Smooth muscle cell (in vitro differentiated cells): ENCODE measurements at regions not wholly inside any gene's neighbourhood (a gene's known extent, or its start where the extent isn't known, plus 50 kb on each side); places are given as distances from the start of the nearest gene placed in this dataset.
"Not testable (repeated sequence)": the region's sequence is repeated elsewhere in the genome, so short reads cannot be mapped to it uniquely, and the experiment has no call there.

Experiments
- DNase-seq: peaks from one replicate; lab custom pipeline; 2025; ENCODE audit not compliant: unreplicated experiment; lab: John Stamatoyannopoulos, UW
- H2AFZ ChIP-seq: fragments of 200-600 bp; sonication (generic); 2 replicates; pipeline ENCODE4 v1.6.0; 2016; ENCODE audit warnings: antibody characterized with exemption, low read depth, mild to moderate bottlenecking
- H3F3A ChIP-seq: fragments of 200-600 bp; sonication (generic); 2 replicates; pipeline ENCODE4 v1.6.0; 2017; ENCODE audit warnings: antibody characterized with exemption, low read depth
- H3K27ac ChIP-seq: fragments of 200-600 bp; sonication (generic); 2 replicates; pipeline ENCODE4 v1.5.1; 2016; ENCODE audit warnings: low read depth, mild to moderate bottlenecking
- H3K27me3 ChIP-seq: fragments of 200-600 bp; sonication (generic); 2 replicates; pipeline ENCODE4 v1.6.1; 2016; ENCODE audit warnings: low read depth, mild to moderate bottlenecking
- H3K36me3 ChIP-seq: fragments of 200-600 bp; sonication (generic); 2 replicates; pipeline ENCODE4 v1.5.1; 2016; ENCODE audit warnings: low read depth
- H3K4me1 ChIP-seq: fragments of 200-600 bp; sonication (generic); 2 replicates; pipeline ENCODE4 v1.5.1; 2016; ENCODE audit warnings: low read depth
- H3K4me2 ChIP-seq: fragments of 200-600 bp; sonication (generic); 2 replicates; pipeline ENCODE4 v1.6.0; 2016; ENCODE audit warnings: mild to moderate bottlenecking
- H3K4me3 ChIP-seq: fragments of 200-600 bp; sonication (generic); 2 replicates; pipeline ENCODE4 v1.5.1; 2016; ENCODE audit warnings: mild to moderate bottlenecking
- H3K79me2 ChIP-seq: fragments of 200-600 bp; sonication (generic); 2 replicates; pipeline ENCODE4 v1.6.0; 2016; ENCODE audit warnings: low read depth, mild to moderate bottlenecking
- H3K9ac ChIP-seq: fragments of 200-600 bp; sonication (generic); 2 replicates; pipeline ENCODE4 v1.6.0; 2016; ENCODE audit warnings: low read depth
- H3K9me3 ChIP-seq: fragments of 200-600 bp; sonication (generic); replicated peaks from 2 replicates; pipeline ENCODE4 v1.5.1; 2016; ENCODE audit warnings: low read depth
- H4K20me1 ChIP-seq: fragments of 200-600 bp; sonication (generic); 2 replicates; pipeline ENCODE4 v1.6.0; 2016; ENCODE audit warnings: low read depth
- CTCF ChIP-seq: fragments of 200-600 bp; sonication (generic); IDR thresholded peaks from 2 replicates; pipeline ENCODE4 v1.5.1; 2017; ENCODE audit warnings: borderline replicate concordance, mild to moderate bottlenecking, antibody characterized with exemption; ENCODE audit not compliant: insufficient read depth, poor library complexity, severe bottlenecking
- WGBS: methylation state at CpG from one replicate; pipeline ENCODE4 v1.1.7; 2016; ENCODE audit warnings: low lambda C conversion rate; 5-methylcytosine and 5-hydroxymethylcytosine counted together

- H3K79me2 ChIP-seq, result no peaks in the 10 kb centered on the region
Measured at GRCh38 chr6:25157183-25157582, 122.0 kb upstream of the CARMIL1 start.

GRCh38 chr6:25157842-25158241 is 121.3 kb upstream of the CARMIL1 start:
- no peaks in the 10 kb centered on the region for H3K4me1 ChIP-seq
- H3K4me2 ChIP-seq, result no peak overlapping the region
- no peaks in the 10 kb centered on the region for H4K20me1 ChIP-seq
- H3K36me3 ChIP-seq, result no peaks in the 10 kb centered on the region
- H3F3A ChIP-seq, result no peaks in the 10 kb centered on the region
- H3K9me3 ChIP-seq, result no peaks in the 10 kb centered on the region
- no peaks in the 10 kb centered on the region for H3K79me2 ChIP-seq
- no peak overlapping the region for H3K4me3 ChIP-seq
- no peak overlapping the region for H2AFZ ChIP-seq
- no peak for TF ChIP-seq CTCF
- no peak for DNase-seq
- no peak overlapping the region for H3K27ac ChIP-seq
- no peak overlapping the region for H3K9ac ChIP-seq
- 92% methylated on average over 5 of the region's 5 CpGs for WGBS
- no peaks in the 10 kb centered on the region for H3K27me3 ChIP-seq

More at GRCh38 chr6:25157183-25157582, 122.0 kb upstream of the CARMIL1 start:
- H2AFZ ChIP-seq, result no peak overlapping the region
- no peak overlapping the region for H3K9ac ChIP-seq
- H3K4me3 ChIP-seq, result no peak overlapping the region
- H3K4me1 ChIP-seq, result no peaks in the 10 kb centered on the region
- no peaks in the 10 kb centered on the region for H3K9me3 ChIP-seq
- H3F3A ChIP-seq, result no peaks in the 10 kb centered on the region
- no peaks in the 10 kb centered on the region for H4K20me1 ChIP-seq
- H3K36me3 ChIP-seq, result no peaks in the 10 kb centered on the region
- DNase-seq, result no peak
- 94% methylated on average over 7 of the region's 7 CpGs for WGBS
- H3K27me3 ChIP-seq, result no peaks in the 10 kb centered on the region
- no peak overlapping the region for H3K27ac ChIP-seq
- H3K4me2 ChIP-seq, result no peak overlapping the region
- TF ChIP-seq CTCF, result no peak

GRCh38 chr6:25160134-25160533 is 119.0 kb upstream of the CARMIL1 start:
- H3K27ac ChIP-seq, H3K9ac ChIP-seq, H3K36me3 ChIP-seq, H4K20me1 ChIP-seq, H3K27me3 ChIP-seq, DNase-seq, H3K4me1 ChIP-seq, H2AFZ ChIP-seq, H3K4me2 ChIP-seq, H3K79me2 ChIP-seq, H3F3A ChIP-seq, H3K9me3 ChIP-seq, H3K4me3 ChIP-seq: not testable (repeated sequence)

- Histone ChIP-seq H4K20me1 (no peaks in the 10 kb centered on the region), H2AFZ (no peak overlapping the region), H3K4me1 (no peaks in the 10 kb centered on the region), H3F3A (peaks cover 3% of the 10 kb centered on the region), H3K9me3 (no peaks in the 10 kb centered on the region), H3K9ac (no peak overlapping the region), H3K4me3 (no peak overlapping the region), H3K4me2 (no peak overlapping the region), H3K79me2 (no peaks in the 10 kb centered on the region), H3K36me3 (no peaks in the 10 kb centered on the region), H3K27me3 (no peaks in the 10 kb centered on the region), H3K27ac (no peak overlapping the region)
- DNase-seq, result no peak
- 93% methylated on average over 7 of the region's 7 CpGs for WGBS
- TF ChIP-seq CTCF, result no peak
Measured at GRCh38 chr6:25165177-25165576, 114.0 kb upstream of the CARMIL1 start.
